Posterior cingulate gyrus (tissue), 11 donors: ENCODE measurements at regions not wholly inside any gene's neighbourhood (a gene's known extent, or its start where the extent isn't known, plus 50 kb on each side); places are given as distances from the start of the nearest gene placed in this dataset.

ENCODE experiments used
- DNase-seq, 10 donors: peaks; one replicate each; pipeline versions ENCODE4 v3.0.0 to v3.0.0-alpha.2; 2020 to 2021; ENCODE audit warnings: mixed read lengths in 3 of 10
- intact Hi-C: fragments of 100-400 bp; cut with DNase I; formaldehyde crosslinking; loops from one replicate; pipeline ENCODE4 v1.15.1; 2023

GRCh38 chr3:177929310-177929709 lies 606.9 kb upstream of the KCNMB2 start:
- DNase-seq = no peak
- intact Hi-C loops = no loop called here

- intact Hi-C loops = no loop called here
- DNase-seq = no peak
These were observed 605.5 kb upstream of the KCNMB2 start for GRCh38 chr3:177930771-177931170.

GRCh38 chr3:177931346-177931745 lies 604.9 kb upstream of the KCNMB2 start:
- intact Hi-C loops = no loop called here
- DNase-seq = no peak

- intact Hi-C loops = no loop called here
These were observed 603.9 kb upstream of the KCNMB2 start for GRCh38 chr3:177932346-177932745.

GRCh38 chr3:177932750-177933660 lies 603.2 kb upstream of the KCNMB2 start:
- intact Hi-C loops = no loop called here

More at GRCh38 chr3:177932346-177932745, 603.9 kb upstream of the KCNMB2 start:
- DNase-seq = no peak

GRCh38 chr3:177934001-177934891 lies 602.0 kb upstream of the KCNMB2 start:
- intact Hi-C loops = no loop called here
- DNase-seq = no peak

More at GRCh38 chr3:177932750-177933660, 603.2 kb upstream of the KCNMB2 start:
- DNase-seq = no peak

GRCh38 chr3:177935047-177935446 lies 601.2 kb upstream of the KCNMB2 start:
- no peak for DNase-seq
- intact Hi-C loops = no loop called here

GRCh38 chr3:177936721-177937120 lies 599.5 kb upstream of the KCNMB2 start:
- no peak for DNase-seq
- intact Hi-C loops = no loop called here

- intact Hi-C loops = no loop called here
- no peak for DNase-seq
These were observed 593.3 kb upstream of the KCNMB2 start for GRCh38 chr3:177942911-177943310.

- intact Hi-C loops = no loop called here
- DNase-seq = no peak
These were observed 592.0 kb upstream of the KCNMB2 start for GRCh38 chr3:177944228-177944661.

- no peak for DNase-seq
- intact Hi-C loops = no loop called here
These were observed 590.2 kb upstream of the KCNMB2 start for GRCh38 chr3:177946048-177946447.

- intact Hi-C loops = no loop called here
- no peak for DNase-seq
These were observed 589.7 kb upstream of the KCNMB2 start for GRCh38 chr3:177946497-177946896.

GRCh38 chr3:177946936-177947335 lies 589.3 kb upstream of the KCNMB2 start:
- intact Hi-C loops = no loop called here
- no peak for DNase-seq

GRCh38 chr3:177947901-177948300 lies 588.3 kb upstream of the KCNMB2 start:
- intact Hi-C loops = no loop called here
- DNase-seq = no peak

- intact Hi-C loops = no loop called here
- no peak for DNase-seq
These were observed 587.4 kb upstream of the KCNMB2 start for GRCh38 chr3:177948716-177949425.

- no peak for DNase-seq
- intact Hi-C loops = no loop called here
These were observed 577.0 kb upstream of the KCNMB2 start for GRCh38 chr3:177959188-177959587.

GRCh38 chr3:177960014-177960413 lies 576.2 kb upstream of the KCNMB2 start:
- no peak for DNase-seq
- intact Hi-C loops = no loop called here

GRCh38 chr3:177960722-177961121 lies 575.5 kb upstream of the KCNMB2 start:
- DNase-seq = no peak
- intact Hi-C loops = no loop called here

GRCh38 chr3:177961784-177962183 lies 574.5 kb upstream of the KCNMB2 start:
- intact Hi-C loops = no loop called here
- no peak for DNase-seq

- DNase-seq = no peak
- intact Hi-C loops = no loop called here
These were observed 569.7 kb upstream of the KCNMB2 start for GRCh38 chr3:177966493-177966892.

GRCh38 chr3:177968891-177969290 lies 567.3 kb upstream of the KCNMB2 start:
- no peak for DNase-seq
- intact Hi-C loops = no loop called here
